ENCODE measurements at regions not wholly inside any gene's neighbourhood (a gene's known extent, or its start where the extent isn't known, plus 50 kb on each side); places are given as distances from the start of the nearest gene placed in this dataset.

DNA sequence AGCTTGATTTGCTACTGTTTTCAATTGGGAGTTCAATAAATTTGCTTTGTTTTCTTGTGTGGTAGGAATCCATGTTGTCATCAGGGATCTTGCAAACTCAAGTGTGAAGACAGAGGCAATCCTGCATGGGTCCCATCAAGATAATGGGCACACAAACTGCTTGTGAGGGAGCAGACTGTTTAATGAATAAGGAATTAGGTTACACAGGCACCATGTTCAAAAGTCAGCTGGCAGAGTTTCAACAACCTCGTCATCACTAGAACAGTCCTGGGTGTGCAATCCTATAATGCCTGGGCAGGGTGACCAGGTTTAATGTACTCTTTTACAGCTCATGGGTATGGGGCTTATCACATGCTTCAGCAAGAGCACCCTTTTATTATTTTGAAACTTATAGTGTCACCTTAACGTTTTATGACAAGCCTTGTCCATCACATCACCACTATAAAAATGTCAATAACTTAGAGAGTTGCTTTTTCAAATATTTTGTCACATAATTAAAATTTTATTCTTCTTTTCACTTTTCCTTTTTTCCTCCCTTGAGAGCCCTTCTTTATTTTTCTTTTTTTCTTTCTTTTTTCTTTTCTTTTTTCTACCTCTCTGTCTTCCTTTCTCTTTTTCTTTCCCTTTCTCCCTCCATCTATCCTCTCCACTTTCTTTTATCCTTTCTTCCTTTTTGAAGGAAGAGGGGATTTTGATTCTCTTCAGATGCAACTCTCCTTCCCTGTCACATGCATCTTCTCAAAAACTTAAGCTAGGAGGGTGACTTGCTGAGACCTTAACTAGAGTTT, 252.2 kb upstream of the ATP2B1 start:
- in situ Hi-C loops (cut with HindIII; ENCODE audit: low pct_ligation_motif_present, low pct_unique_long_range_greater_than_20kb, low sequenced_read_pairs): no loop called here
- no peak for DNase-seq

DNA sequence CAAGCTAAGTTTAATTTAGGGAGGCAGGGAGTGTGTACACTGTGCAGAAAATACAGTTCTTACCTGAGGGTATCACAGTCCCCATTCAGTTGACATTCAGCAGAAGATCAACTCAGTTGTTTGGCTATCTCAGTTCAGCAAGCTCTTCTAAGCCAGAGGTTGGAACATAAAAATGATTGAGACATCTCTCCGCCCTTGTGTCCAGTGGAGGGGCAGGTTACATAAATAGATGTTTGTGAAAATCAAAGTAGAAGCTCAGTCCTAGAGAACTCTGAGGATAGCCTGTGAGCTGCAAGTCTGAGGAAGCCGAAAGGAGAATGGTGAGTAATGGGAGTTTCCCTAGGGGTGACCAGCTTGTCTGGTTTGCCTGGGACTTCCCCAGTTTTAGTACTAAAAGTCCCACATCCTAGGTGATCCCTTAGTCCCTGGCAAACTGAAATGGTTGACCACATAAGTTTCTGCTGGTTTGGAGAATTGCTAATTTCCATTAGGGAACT, 251.4 kb upstream of the ATP2B1 start:
- DNase-seq: no peak
- in situ Hi-C loops (cut with HindIII; ENCODE audit: low pct_ligation_motif_present, low pct_unique_long_range_greater_than_20kb, low sequenced_read_pairs): no loop called here

DNA sequence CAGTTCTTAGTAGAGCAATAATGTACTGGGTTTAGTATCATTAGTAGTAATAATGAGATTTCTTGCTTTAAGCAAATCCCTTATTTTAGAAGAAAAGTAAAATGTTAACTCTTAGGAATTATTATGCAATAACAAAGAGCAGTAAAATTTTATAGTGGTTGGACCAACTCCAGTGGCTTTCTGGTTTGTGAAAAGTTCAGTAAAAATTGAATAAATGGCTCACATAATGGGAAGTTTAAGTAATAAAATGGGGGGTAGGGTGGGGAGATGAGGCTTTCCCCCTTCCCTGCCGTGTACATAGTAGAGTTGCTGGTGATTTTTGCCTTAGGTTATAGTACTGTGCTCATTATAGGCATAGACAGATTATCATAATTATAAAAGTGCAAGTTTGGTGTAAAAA, 250.5 kb upstream of the ATP2B1 start:
- DNase-seq: no peak
- in situ Hi-C loops (cut with HindIII; ENCODE audit: low pct_ligation_motif_present, low pct_unique_long_range_greater_than_20kb, low sequenced_read_pairs): no loop called here

DNA sequence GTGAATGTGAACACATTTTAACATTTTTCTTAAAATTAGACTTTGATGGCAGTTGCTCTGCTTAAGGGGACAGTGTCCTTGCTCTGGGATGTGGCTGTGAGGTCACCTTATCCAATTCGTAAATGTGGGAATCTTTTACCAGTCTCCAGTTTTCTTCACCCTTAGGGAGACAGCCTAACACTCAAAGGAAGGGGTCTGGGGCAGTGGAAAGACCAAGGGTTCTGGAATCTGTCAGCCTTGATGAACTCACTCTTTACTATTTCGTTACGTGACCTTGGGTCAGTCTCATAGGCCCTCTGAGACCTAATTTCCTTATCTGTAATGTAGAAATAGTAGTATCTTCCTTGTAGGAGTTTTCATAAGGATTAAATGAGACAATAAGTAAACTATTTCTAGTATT, 245.6 kb upstream of the ATP2B1 start:
- DNase-seq: no peak
- in situ Hi-C loops (cut with HindIII; ENCODE audit: low pct_ligation_motif_present, low pct_unique_long_range_greater_than_20kb, low sequenced_read_pairs): no loop called here

DNA sequence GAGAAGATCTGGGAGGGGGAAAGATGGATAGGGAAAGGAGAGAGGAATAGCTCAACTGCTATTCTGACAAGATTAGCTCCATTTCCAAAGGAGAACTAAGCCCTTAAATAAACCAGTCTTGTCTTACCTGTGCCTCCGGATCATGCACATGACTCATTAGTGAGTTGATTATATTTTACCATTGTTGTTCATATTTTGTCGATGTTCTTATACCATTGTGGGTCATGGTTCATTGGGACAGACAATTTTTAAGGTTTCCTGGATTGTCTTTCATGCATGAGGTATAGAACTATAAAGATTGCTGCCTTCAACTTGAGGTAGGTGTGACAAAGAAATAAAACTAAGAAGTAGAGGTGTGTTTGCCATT, 243.0 kb upstream of the ATP2B1 start:
- in situ Hi-C loops (cut with HindIII; ENCODE audit: low pct_ligation_motif_present, low pct_unique_long_range_greater_than_20kb, low sequenced_read_pairs): no loop called here
- DNase-seq: no peak

DNA sequence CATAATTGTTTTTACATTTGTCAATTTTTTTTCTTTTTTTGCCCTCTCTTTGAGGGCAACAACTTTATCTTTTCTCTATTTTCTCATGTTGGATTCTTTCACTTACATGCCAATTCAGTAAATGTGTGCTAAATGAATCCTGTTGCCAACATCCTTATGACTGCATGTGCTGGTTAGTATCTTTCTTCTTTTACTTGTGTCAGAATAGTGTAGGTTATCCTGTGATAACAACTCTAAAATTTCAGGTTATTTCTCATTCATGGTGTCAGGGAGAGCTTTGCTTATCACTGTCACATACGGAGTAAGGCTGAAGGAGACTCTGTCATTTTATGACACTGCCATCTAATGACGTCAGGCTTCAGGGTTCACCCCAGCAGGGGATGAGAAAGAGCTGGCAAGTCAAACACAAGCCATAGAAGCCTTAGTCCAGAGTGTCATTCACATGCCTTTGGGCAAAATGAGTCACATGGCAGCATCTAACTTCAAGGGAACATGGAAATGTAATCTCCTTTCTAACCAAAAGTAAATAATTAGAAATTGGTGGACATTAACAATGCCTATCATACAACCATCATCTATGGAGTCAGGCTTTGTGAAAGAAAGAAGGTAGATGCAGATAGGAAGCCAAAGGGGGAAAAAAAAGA, 242.5 kb upstream of the ATP2B1 start:
- in situ Hi-C loops (cut with HindIII; ENCODE audit: low pct_ligation_motif_present, low pct_unique_long_range_greater_than_20kb, low sequenced_read_pairs): no loop called here
- no peak for DNase-seq

DNA sequence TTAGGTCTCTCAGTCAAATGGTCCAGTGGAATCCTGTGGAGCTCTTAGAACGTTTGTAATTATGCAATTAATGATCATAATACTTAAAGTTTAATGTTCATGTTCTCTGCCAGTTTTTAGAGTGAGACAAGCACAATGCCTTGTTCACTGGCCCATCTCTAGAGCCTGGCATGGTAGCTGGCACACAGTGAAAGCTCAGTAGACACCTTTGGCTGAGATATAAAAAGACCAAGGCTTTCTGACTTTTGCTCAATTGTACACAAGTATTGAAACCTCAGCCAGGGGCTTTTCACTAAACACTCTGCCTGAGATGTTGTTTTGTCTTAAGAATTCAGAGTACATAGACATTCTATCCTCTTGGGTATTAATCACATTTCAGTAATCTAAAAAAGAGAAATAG, 241.8 kb upstream of the ATP2B1 start:
- in situ Hi-C loops (cut with HindIII; ENCODE audit: low pct_ligation_motif_present, low pct_unique_long_range_greater_than_20kb, low sequenced_read_pairs): no loop called here
- no peak for DNase-seq

DNA sequence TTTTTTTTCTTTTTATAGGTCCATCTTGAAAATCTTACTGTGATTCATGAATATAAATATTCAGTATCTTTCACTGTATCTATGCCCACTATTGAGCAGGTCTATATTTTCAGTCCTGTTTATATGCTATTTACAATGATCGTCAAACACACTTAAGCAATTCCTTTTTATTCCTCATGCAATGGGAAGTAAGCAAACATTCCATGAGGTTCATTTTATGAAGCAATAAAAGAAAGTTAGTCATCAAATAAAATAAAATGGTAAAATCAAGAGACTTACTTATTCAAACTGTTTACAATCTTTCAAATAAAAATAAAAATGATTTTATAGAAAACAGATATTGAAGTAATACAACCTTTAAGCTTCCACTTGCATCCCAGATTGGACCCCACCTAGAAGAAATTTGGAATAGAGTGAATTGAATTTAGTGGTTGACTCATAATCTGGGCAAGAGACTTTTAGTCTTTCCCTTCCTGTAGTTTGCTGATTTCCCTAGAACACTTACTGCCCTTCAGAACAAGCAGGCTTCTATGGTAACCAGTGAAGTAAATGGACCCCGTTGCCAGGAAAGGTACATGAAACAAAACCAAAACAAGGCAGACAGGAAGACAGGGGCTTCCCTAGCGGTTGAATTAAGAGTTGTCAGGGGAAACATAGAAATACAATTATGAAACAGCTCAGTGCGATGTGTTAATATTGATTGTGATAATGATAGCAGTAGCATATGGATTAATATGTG, 241.0 kb upstream of the ATP2B1 start:
- in situ Hi-C loops (cut with HindIII; ENCODE audit: low pct_ligation_motif_present, low pct_unique_long_range_greater_than_20kb, low sequenced_read_pairs): no loop called here
- DNase-seq: no peak

DNA sequence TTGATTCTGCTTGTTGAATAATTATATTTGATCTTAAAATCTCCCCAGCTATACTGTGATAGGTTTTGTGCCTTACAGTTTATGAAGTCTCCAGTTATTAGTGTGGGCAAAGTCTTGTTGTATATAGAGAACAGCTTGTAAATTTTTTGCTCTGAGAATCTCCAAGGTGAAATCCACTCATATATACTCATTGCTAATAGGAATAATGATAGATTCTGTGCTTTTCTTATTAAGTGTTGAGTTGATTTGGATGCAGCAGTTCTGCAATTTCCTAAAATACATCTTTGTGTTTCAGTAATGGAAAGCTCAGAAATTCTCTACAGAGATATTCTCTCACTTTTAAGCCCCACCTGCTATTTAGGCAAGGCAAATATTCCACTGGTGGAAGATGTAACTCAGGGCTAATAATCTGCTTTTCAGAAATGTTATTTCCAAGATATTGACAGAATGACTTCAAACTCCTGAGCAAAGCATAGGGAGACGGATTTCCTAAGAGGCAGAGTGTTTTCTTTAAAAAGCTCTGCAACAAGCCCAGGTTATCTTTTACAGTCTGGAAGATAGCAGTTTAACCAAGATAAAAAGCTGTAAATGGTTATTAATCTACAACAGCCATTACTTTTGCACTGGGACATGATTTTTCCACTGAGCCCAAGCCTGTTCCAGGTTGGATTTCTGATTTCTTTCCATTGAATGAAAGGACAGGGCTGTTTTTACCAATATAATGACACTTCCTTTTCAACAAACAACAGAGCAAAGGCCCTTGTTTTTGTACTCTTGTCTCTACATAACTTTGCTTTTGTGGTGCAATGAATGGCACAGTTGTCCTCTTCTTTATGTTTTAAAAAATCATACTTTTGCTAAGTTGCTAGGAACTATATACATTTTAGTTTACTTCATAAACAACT, 239.9 kb upstream of the ATP2B1 start:
- in situ Hi-C loops (cut with HindIII; ENCODE audit: low pct_ligation_motif_present, low pct_unique_long_range_greater_than_20kb, low sequenced_read_pairs): no loop called here
- DNase-seq: no peak

DNA sequence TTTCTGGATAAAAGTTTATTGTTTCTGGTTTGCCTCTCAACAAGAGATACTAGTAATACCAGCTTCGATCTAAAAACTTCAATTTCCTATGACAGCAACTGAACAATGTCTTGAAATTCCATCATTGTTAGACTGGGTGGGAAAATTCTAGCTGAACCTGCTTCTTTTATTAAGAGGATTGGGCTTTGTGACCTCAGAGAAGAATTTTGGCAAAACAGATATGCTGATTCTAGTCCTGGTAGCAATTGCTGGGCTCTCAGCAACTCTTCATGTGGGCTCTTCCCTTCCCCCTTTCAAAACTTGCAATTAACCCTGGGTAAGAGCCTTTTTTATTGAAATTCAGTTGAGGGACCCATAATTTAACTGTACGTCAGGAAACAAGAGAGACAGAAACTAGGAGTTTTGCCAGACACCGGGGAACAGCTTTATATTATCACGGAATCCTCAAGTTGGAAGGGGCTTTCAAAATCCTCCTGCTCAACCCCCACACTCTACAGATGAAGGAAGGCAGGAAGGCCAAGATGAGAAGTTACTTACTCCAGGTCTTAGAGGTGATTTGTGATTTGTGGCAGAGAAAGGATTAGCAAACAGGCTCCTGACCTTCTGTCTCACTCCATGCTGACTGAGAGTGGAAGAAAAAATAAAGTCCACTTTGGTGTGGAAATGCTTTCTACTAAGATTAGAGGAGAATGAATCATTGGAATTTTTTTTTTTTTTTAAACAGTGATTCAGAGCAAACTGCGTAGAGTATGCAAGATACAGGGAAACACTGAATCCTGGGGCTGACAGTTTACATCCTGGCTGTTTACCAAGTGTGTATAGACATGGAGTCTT, 239.0 kb upstream of the ATP2B1 start:
- in situ Hi-C loops (cut with HindIII; ENCODE audit: low pct_ligation_motif_present, low pct_unique_long_range_greater_than_20kb, low sequenced_read_pairs): no loop called here
- DNase-seq: peak; percentile 80

DNA sequence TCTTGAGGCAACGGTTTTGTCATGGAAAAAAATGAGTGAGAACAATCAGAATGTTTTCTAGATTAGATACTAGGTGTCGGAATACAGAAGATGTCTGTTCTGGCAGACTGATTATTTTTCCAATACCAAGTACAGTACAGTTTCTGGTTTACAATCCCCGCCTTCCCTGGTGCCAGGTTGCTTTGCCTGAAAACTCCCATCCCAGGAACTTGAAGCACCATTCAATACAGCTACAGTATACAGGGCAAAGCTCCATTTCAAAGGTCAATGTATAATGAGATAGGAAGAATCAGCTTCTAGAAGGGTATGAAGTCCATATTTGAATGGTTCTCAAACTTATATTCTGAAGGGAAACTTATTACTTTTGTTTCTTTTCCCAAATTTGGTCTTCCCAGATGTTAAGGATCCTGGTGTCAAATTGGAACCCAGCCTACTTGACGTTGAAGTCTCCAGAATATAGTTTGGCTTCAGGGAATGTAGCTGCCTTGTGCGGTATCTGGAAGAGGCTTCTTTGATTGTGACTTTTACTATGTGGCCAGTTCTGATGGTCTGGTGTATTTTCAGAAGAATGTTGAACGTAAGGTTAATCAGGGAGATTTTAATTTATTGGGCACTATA, 238.0 kb upstream of the ATP2B1 start:
- in situ Hi-C loops (cut with HindIII; ENCODE audit: low pct_ligation_motif_present, low pct_unique_long_range_greater_than_20kb, low sequenced_read_pairs): no loop called here
- no peak for DNase-seq

DNA sequence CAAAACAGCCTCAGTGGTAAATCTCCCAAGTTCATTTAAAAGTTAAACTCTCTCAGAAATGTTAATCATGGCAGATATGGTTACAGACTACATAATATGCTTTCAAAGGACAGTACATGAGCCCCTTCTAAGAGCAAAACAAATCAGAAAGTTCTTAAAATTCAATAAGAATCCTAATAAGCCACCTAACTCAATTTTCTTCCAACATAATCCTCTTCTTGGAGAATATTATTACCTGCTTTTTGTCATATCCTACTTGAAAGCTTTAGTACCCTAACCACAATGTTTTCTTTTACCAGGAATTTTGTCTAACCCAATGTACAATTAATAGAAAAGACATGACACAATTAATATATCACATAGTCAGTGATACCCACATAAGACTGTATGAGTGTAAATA, 236.5 kb upstream of the ATP2B1 start:
- in situ Hi-C loops (cut with HindIII; ENCODE audit: low pct_ligation_motif_present, low pct_unique_long_range_greater_than_20kb, low sequenced_read_pairs): no loop called here

DNA sequence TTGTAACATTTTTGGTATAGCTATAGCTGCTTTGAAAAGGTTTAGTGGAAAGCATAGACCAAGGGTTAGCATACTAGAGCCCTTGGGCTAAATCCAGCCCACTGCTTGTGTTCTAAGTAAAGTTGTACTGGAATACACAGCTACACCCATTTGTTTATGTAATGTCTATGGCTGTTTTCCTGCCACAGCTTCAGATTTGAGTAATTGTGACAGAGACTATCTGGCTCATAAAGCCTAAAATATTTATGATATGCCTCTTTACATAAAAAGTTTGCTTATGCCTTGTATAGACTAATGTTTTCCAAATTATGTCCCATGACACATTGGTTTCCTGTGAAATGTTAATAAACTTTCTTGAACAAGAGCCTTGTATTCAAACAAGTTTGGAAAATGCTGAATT, 234.8 kb upstream of the ATP2B1 start:
- in situ Hi-C loops (cut with HindIII; ENCODE audit: low pct_ligation_motif_present, low pct_unique_long_range_greater_than_20kb, low sequenced_read_pairs): no loop called here
- no peak for DNase-seq

More for the DNA sequence above, 236.5 kb upstream of the ATP2B1 start:
- DNase-seq: no peak

DNA sequence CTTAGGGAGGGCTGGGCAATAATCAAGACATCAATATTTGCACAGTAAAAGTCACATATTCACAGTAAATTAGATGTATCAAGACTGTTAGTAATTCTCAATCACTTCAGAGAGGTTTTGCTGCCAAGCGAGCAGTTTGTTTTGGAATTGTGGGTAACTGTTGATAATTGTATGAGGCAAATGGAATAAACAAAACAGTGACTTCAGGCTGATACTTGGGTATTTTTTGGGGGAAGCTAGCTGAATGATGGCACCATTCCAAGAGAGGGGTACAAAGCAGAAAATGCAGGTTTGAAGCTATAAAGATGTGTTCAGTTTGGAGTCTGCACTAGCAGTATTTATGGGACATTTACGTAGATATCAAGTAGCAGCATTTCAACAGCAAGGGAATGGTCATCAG, 232.8 kb upstream of the ATP2B1 start:
- DNase-seq: no peak
- in situ Hi-C loops (cut with HindIII; ENCODE audit: low pct_ligation_motif_present, low pct_unique_long_range_greater_than_20kb, low sequenced_read_pairs): no loop called here

DNA sequence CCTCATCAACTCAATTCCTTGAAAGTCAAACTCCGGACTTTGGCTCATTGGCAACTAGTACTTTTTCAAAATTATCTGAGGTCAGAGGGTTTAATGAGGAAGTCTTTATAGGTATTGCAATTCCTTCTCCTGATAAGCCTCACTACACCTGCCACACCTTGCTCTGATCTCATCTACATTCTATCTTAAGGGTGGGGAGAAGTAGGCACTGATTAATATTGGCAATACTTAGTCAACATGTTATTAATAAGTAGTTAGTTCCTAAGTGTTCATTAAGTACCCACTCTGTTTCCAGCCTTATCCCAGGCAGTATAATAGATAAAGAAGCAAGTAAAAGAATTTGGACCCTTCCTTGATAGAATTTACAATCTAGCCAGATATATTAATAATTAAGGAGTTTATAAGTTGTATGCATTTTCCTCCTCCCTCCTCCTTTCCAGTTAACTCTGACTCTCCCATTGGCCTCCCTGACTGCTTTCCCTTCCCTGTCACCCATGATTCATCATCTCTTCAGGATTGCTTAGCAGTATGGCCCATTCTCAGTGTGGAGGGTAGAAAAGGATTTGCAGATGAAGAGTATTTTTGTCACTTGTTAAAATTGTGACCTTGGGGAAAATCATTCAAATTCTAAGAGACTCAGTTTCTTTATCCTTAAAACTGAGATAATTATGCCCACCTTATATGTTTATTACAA, 231.0 kb upstream of the ATP2B1 start:
- no peak for DNase-seq
- in situ Hi-C loops (cut with HindIII; ENCODE audit: low pct_ligation_motif_present, low pct_unique_long_range_greater_than_20kb, low sequenced_read_pairs): no loop called here

DNA sequence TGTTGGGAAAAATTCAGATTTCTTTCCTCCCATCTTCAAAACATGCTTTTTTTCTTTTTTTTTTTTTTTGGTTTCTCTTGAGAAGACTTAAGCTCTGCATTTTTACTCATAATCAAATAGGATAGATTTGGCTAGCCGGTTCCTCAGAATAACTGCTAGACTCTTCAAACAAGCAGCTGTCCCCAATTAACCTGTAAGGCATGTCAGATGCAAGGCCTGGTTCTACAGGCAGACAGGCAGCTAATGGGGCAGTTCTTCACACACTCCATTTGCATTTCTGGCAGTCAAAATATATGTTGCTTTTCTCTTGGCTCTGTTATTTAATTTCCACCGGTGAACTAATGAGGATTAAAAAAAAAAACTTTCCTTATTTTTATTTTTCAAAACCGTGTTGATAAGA, 228.0 kb upstream of the ATP2B1 start:
- no peak for DNase-seq
- in situ Hi-C loops (cut with HindIII; ENCODE audit: low pct_ligation_motif_present, low pct_unique_long_range_greater_than_20kb, low sequenced_read_pairs): no loop called here

DNA sequence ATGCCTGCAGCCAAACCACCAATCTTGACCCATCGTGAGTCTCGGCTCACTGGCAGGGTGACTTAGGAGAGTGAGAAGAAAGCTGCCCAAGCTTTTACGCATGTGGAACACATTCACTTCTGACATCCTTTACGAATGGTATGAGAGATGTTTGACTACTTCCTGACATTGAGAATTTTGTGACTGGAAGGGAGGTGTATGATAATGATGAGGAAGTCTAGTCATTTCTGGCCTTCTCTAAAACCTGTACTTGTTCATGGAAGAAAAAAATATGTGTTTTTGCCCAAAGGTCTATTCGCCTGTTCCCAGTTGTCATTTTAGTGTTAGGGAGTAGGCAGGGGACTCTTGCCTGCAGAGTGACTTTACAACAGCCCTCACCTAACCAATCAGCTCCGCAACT, 227.2 kb upstream of the ATP2B1 start:
- in situ Hi-C loops (cut with HindIII; ENCODE audit: low pct_ligation_motif_present, low pct_unique_long_range_greater_than_20kb, low sequenced_read_pairs): no loop called here
- no peak for DNase-seq

All from ACHN (cell line).